HG02623 (cell line): ENCODE measurements at regions not wholly inside any gene's neighbourhood (a gene's known extent, or its start where the extent isn't known, plus 50 kb on each side); places are given as distances from the start of the nearest gene placed in this dataset.
"Not testable (repeated sequence)": the region's sequence is repeated elsewhere in the genome, so short reads cannot be mapped to it uniquely, and the experiment has no call there.

Source experiments
- ATAC-seq: cut with Tn5 transposase; IDR thresholded peaks from one replicate; pipeline ENCODE4 v1.9.1; 2021; ENCODE audit warnings: moderate library complexity; ENCODE audit not compliant: unreplicated experiment

GRCh38 chr6:168915855-168916254 lies 337.8 kb downstream of the THBS2 start:
- no peak for ATAC-seq

GRCh38 chr6:168915242-168915641 lies 338.4 kb downstream of the THBS2 start:
- ATAC-seq, result no peak

- no peak for ATAC-seq
These were observed 339.7 kb downstream of the THBS2 start for GRCh38 chr6:168913866-168914469.

GRCh38 chr6:168913231-168913865 lies 340.3 kb downstream of the THBS2 start:
- ATAC-seq, result not testable (repeated sequence)

- no peak for ATAC-seq
These were observed 344.4 kb downstream of the THBS2 start for GRCh38 chr6:168909288-168909687.

- ATAC-seq, result no peak
These were observed 344.8 kb downstream of the THBS2 start for GRCh38 chr6:168908887-168909286.

- no peak for ATAC-seq
These were observed 345.5 kb downstream of the THBS2 start for GRCh38 chr6:168908166-168908565.

- no peak for ATAC-seq
These were observed 347.3 kb downstream of the THBS2 start for GRCh38 chr6:168906391-168906790.

GRCh38 chr6:168905451-168906090 lies 348.1 kb downstream of the THBS2 start:
- no peak for ATAC-seq

GRCh38 chr6:168903613-168904345 lies 349.9 kb downstream of the THBS2 start:
- no peak for ATAC-seq

GRCh38 chr6:168902075-168902474 lies 351.6 kb downstream of the THBS2 start:
- no peak for ATAC-seq

GRCh38 chr6:168901076-168901475 lies 352.6 kb downstream of the THBS2 start:
- ATAC-seq, result no peak

- ATAC-seq, result no peak
These were observed 357.3 kb downstream of the THBS2 start for GRCh38 chr6:168896321-168896720.

- ATAC-seq, result peak; percentile 96
These were observed 358.4 kb downstream of the THBS2 start for GRCh38 chr6:168895102-168895812.

- ATAC-seq, result no peak
These were observed 361.6 kb downstream of the THBS2 start for GRCh38 chr6:168892031-168892430.

GRCh38 chr6:168890981-168891365 lies 362.7 kb downstream of the THBS2 start:
- ATAC-seq, result no peak

GRCh38 chr6:168890306-168890980 lies 363.2 kb downstream of the THBS2 start:
- ATAC-seq, result no peak

GRCh38 chr6:168888786-168889345 lies 364.8 kb downstream of the THBS2 start:
- ATAC-seq, result no peak

GRCh38 chr6:168888102-168888501 lies 365.5 kb downstream of the THBS2 start:
- no peak for ATAC-seq

GRCh38 chr6:168887621-168888020 lies 366.0 kb downstream of the THBS2 start:
- ATAC-seq, result no peak
